HG02759 (cell line): ENCODE measurements at regions not wholly inside any gene's neighbourhood (a gene's known extent, or its start where the extent isn't known, plus 50 kb on each side); places are given as distances from the start of the nearest gene placed in this dataset.

Experiments
- ATAC-seq: cut with Tn5 transposase; IDR thresholded peaks from one replicate; pipeline ENCODE4 v1.9.1; 2021; ENCODE audit warnings: mild to moderate bottlenecking, moderate library complexity; ENCODE audit not compliant: unreplicated experiment

- ATAC-seq: no peak
Measured at GRCh38 chr4:187302457-187303150, 578.9 kb upstream of the FAT1 start.

GRCh38 chr4:187304133-187304532, 580.5 kb upstream of the FAT1 start:
- ATAC-seq: no peak

GRCh38 chr4:187307131-187307530, 583.5 kb upstream of the FAT1 start:
- no peak for ATAC-seq

- ATAC-seq: no peak
Measured at GRCh38 chr4:187309456-187309855, 585.8 kb upstream of the FAT1 start.

GRCh38 chr4:187312299-187312698, 588.6 kb upstream of the FAT1 start:
- no peak for ATAC-seq

- ATAC-seq: no peak
Measured at GRCh38 chr4:187317799-187318198, 594.1 kb upstream of the FAT1 start.

- no peak for ATAC-seq
Measured at GRCh38 chr4:187321711-187322110, 598.1 kb upstream of the FAT1 start.

- no peak for ATAC-seq
Measured at GRCh38 chr4:187332141-187332540, 608.5 kb upstream of the FAT1 start.

- ATAC-seq: no peak
Measured at GRCh38 chr4:187333151-187333550, 609.5 kb upstream of the FAT1 start.

GRCh38 chr4:187335339-187335738, 611.7 kb upstream of the FAT1 start:
- ATAC-seq: no peak

- no peak for ATAC-seq
Measured at GRCh38 chr4:187354740-187355139, 631.1 kb upstream of the FAT1 start.

GRCh38 chr4:187357045-187357643, 633.5 kb upstream of the FAT1 start:
- ATAC-seq: no peak

- ATAC-seq: no peak
Measured at GRCh38 chr4:187357821-187358220, 634.2 kb upstream of the FAT1 start.

GRCh38 chr4:187362937-187363857, 632.4 kb upstream of the ZFP42 start:
- ATAC-seq: no peak

GRCh38 chr4:187364401-187364800, 631.2 kb upstream of the ZFP42 start:
- ATAC-seq: no peak

- no peak for ATAC-seq
Measured at GRCh38 chr4:187364851-187365250, 630.7 kb upstream of the ZFP42 start.

- no peak for ATAC-seq
Measured at GRCh38 chr4:187366530-187366929, 629.0 kb upstream of the ZFP42 start.

- ATAC-seq: no peak
Measured at GRCh38 chr4:187370918-187371317, 624.7 kb upstream of the ZFP42 start.

GRCh38 chr4:187378441-187378840, 617.1 kb upstream of the ZFP42 start:
- no peak for ATAC-seq

- no peak for ATAC-seq
Measured at GRCh38 chr4:187380181-187380581, 615.4 kb upstream of the ZFP42 start.

GRCh38 chr4:187383181-187383580, 612.4 kb upstream of the ZFP42 start:
- ATAC-seq: no peak

- ATAC-seq: no peak
Measured at GRCh38 chr4:187387739-187388138, 607.8 kb upstream of the ZFP42 start.
